GM21367 (cell line): ENCODE measurements at regions not wholly inside any gene's neighbourhood (a gene's known extent, or its start where the extent isn't known, plus 50 kb on each side); places are given as distances from the start of the nearest gene placed in this dataset.
"Not testable (repeated sequence)": the region's sequence is repeated elsewhere in the genome, so short reads cannot be mapped to it uniquely, and the experiment has no call there.

ENCODE experiments used
- ATAC-seq: cut with Tn5 transposase; IDR thresholded peaks from one replicate; pipeline ENCODE4 v1.9.1; 2021; ENCODE audit not compliant: unreplicated experiment

GRCh38 chr5:152456815-152457443 lies 51.9 kb upstream of the NMUR2 start:
- ATAC-seq = peak; percentile 64

GRCh38 chr5:152462021-152462721 lies 57.1 kb upstream of the NMUR2 start:
- peak; percentile 90 for ATAC-seq

- no peak for ATAC-seq
Observed at GRCh38 chr5:152464048-152464447, 59.0 kb upstream of the NMUR2 start.

GRCh38 chr5:152465140-152465539 lies 60.1 kb upstream of the NMUR2 start:
- no peak for ATAC-seq

GRCh38 chr5:152466085-152466745 lies 61.1 kb upstream of the NMUR2 start:
- ATAC-seq = no peak

GRCh38 chr5:152470167-152470566 lies 65.1 kb upstream of the NMUR2 start:
- no peak for ATAC-seq

GRCh38 chr5:152472083-152472482 lies 67.0 kb upstream of the NMUR2 start:
- ATAC-seq = no peak

GRCh38 chr5:152474961-152475360 lies 69.9 kb upstream of the NMUR2 start:
- no peak for ATAC-seq

GRCh38 chr5:152477536-152477935 lies 72.5 kb upstream of the NMUR2 start:
- no peak for ATAC-seq

- not testable (repeated sequence) for ATAC-seq
Observed at GRCh38 chr5:152479866-152480265, 74.8 kb upstream of the NMUR2 start.

- ATAC-seq = peak; percentile 92
Observed at GRCh38 chr5:152480677-152481076, 75.6 kb upstream of the NMUR2 start.

- no peak for ATAC-seq
Observed at GRCh38 chr5:152487130-152487529, 82.1 kb upstream of the NMUR2 start.

GRCh38 chr5:152488869-152489268 lies 83.8 kb upstream of the NMUR2 start:
- ATAC-seq = no peak

GRCh38 chr5:152499814-152500535 lies 94.9 kb upstream of the NMUR2 start:
- no peak for ATAC-seq

GRCh38 chr5:152501294-152501693 lies 96.2 kb upstream of the NMUR2 start:
- ATAC-seq = peak; percentile 36

GRCh38 chr5:152503206-152503605 lies 98.1 kb upstream of the NMUR2 start:
- ATAC-seq = no peak

- ATAC-seq = peak; percentile 79
Observed at GRCh38 chr5:152505442-152506042, 100.5 kb upstream of the NMUR2 start.

- ATAC-seq = no peak
Observed at GRCh38 chr5:152511120-152511519, 106.0 kb upstream of the NMUR2 start.

- no peak for ATAC-seq
Observed at GRCh38 chr5:152511531-152512132, 106.6 kb upstream of the NMUR2 start.

GRCh38 chr5:152514827-152515397 lies 109.8 kb upstream of the NMUR2 start:
- no peak for ATAC-seq
